AML-193 (cell line): ENCODE measurements at regions not wholly inside any gene's neighbourhood (a gene's known extent, or its start where the extent isn't known, plus 50 kb on each side); places are given as distances from the start of the nearest gene placed in this dataset.

Experiments used
- DNase-seq, 2 experiments: peaks; one replicate each; lab custom pipeline; 2025; lab: John Stamatoyannopoulos, UW

DNA sequence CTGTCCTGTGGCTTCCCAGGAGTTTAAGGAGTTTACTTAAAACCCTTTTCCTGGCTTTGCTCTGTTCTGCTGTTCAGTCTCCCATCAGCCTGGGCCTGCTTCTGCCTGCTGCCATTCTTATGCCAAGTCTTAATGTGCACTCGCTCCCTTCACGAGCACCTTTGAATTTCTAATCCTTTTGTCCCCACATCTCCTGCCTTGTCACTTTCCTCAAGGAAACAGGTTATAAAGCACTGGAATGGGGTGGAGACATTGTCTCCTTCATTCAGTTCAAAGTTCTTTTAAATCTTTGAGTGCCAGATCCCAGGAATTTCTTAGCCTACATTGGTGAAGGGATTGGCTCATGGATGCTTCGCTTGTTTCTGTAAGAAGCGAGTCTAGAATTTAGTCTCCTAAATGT lies 87.2 kb upstream of the LIFR start:
- DNase-seq, result no peak

DNA sequence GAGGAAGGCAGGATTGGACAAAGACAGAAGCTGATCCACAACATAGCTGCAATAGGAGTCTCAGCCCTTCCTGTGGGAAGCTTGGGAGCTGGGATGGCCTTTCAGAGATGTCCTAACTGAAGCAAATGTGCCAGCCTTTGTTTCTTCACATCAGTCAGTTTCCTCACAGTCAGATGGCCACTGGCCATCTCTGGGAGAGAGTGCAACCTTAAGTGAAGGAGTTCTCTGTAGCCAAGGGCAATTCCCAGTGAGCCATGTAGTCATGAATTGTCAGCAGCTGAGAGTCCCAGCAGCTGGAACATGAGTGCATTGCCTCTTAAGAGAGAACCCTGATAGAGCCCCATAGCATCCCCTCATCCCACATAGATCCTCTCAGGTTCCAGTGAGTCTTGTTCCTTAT lies 89.1 kb upstream of the LIFR start:
- DNase-seq, result no peak

DNA sequence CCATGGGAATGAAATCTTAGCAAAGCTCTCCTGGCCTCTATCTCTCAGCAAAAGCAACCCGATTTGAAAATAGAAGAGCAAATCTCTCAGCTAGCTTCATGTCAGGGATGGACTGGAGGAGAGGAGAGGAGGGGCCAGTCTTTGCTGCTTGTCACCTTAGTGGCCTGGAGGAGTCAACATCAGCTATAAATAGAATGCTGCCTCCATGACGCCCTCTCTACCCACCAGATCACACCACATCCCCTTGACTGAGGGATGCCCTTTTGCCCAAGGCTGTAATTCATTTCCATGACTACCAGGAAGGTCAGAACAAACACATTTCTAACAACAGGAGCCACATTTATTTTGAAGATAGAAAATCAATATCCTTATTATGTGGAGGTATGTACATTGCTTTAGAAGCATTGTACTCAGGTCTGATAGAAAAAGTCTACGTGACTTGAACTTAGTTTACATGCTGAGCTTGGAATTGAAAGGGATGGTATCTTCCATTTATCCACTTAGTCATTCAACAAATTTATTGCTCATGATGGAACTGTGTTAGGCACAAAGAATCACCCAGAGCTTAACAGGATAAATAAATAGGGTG lies 92.4 kb upstream of the LIFR start:
- no peak for DNase-seq

DNA sequence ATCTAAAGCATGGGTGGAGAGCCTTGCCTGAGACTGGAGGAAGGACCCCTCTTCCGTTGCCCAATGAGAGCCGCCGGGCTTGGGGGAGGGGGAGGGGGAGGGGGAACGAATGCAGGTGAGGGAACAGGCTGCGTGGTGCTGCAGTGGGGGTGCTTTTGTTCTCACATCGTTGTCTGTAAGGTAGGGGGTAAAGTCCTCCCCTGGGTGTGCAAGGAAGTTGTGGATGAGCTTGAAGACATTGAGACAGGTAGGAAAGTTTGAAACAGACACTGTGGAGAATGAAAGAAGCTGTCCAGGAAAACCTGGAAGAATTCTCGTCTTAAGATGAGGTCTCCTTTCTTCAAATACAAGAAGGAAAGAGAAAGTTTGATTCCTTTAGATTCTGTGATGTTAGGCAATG lies 94.1 kb upstream of the LIFR start:
- DNase-seq, result no peak

DNA sequence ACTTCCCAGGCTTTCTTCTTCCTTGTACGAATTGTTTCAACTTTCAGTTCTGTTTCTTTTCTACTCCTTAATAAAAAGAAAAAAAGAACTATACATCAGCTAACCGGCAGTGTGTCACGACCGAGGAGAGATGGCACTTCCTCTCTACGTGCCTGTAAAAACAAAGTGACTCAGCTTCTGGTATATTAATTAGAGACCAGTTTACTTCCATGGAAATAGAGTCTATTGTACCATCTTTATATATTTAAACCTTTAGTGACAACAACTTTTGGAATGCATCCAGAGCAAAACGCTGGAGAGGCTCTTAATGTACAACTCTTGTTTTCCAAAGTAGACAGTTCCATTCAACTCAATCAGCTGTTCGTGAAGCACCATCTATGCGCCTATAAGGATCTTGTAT lies 94.5 kb upstream of the LIFR start:
- peak in 1 of 2 experiments; percentile 1 for DNase-seq

DNA sequence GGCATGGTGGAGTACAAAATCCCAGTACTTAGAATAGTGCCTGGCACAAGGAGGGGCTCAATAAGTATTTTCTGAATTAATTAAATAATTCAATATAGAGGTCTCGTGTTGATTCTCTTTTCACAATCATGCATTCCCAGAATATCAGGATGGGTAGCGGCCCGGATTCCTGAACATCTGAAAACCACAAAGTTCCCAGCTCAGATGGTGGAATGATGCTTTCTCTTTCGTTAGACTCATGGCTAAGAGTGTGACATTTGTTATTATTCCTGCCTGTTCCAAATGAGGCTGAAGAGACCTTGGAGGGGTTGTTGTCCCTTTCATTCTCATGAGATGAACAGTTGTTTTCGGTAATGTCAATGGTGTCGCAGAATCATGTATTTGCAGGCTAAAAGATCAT lies 95.4 kb upstream of the LIFR start:
- no peak for DNase-seq

DNA sequence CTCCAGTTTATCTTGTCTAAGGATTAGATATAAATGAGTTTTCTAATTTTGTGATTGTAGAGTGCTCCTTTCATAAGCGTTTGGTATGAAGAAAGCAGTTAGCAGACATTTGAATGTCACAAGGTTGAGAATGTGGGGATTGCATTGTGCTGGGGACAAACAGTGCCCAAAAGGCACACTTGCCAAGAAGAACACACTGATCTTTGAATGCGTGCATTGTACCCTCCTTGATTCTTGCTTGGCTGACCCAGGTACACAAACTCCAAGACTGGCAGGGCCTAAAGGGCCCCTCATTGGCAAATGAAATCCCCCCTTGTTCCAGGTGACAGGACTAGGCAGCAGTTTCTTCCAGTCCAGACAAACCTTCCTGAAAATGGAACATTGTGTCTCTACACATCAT lies 96.9 kb upstream of the LIFR start:
- no peak for DNase-seq

DNA sequence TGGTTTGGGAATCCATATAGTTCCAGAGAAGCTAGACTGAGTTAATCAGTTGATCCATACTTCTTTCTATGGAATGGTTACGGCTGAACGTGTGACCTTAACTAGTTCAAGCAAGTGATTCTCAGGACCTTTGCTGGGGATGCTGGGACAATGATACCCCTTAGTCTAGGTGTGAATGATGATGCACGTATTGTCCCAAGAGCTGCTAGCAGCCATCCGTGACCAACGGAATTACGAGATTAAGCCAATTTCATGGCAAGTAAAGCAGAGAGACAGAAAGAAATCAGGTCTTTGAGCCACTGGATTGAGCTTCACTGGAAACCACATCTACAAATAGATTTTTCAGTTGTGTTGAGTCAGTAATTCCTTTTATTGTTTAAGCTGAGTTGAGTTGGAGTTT lies 99.2 kb upstream of the LIFR start:
- DNase-seq, result no peak

DNA sequence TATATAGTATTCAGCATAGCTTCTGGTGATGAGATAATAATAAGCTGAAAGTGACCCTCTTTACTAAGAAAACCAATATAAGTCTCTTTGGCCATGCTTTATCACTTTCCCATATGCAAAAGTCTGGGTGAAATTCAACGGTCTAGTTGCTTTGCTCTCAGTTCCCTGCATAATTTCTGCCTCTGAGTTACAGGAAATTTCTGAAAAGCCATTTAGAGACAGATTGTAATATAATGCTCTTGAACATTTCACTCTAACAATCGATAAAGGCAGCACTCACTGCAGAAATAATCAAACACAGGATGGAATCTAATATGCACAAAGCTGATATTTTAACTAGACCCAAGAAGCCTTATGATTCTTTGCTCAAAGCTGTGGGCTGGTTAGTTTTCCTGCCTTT lies 100.1 kb upstream of the LIFR start:
- no peak for DNase-seq

DNA sequence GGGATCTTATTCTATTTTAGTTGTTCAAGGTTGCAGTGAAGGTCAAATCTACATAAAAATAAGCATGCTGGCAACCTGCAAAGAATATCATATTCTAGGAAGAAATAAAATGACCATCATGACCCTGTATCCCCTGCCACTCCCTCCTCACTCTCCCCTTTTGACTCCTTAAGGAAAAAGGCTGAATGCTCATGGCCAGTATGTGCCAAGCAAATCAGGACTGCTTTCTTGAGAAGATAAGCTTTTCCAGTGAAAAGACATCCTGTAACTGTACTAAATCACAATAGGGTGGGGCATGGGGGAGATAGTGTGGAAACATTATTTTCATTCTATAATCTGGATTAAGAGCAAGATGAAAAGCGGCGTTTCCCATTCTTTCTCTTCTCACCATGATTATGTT lies 100.6 kb upstream of the LIFR start:
- no peak for DNase-seq

DNA sequence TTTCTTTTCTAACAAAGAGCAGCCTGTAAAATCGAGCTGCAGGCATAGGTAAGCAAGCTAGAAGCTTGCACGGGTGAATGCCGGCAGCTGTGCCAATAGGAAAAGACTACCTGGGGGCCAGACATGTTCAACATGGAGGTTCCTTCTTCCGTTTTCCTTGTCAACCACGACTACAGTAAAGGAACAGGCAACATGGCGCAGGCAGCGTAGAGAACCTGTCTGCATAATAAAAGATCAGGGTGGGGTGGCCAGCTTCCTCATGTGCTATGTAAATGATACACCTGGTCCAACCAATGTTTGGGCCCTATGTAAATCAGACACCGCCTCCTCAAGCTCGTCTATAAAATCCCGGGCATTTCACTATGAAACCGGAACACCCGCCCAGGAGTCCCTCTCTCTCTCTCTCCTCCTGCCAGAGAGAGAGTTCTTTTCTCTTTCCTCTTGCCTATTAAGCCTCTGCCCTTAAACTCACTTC lies 103.8 kb upstream of the LIFR start:
- no peak for DNase-seq

DNA sequence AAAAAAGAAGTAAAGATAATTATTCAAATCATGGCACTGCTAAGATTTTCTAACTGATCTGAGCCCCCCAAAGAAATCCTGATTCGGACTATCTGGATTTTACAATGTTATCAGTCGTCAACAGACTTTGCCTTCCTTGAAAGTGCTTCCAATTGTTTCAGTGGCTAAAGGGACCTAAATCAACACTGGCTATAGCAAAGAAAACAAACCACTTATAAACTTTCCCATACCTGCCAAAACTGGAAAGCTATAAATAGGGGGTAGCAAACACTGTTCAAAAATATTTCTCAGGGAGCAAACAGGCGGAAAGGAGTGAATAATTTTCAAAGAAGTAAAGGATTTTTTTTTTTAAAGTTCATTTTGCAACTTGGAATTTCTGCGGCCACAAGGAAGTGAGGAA lies 105.6 kb upstream of the LIFR start:
- DNase-seq, result no peak

DNA sequence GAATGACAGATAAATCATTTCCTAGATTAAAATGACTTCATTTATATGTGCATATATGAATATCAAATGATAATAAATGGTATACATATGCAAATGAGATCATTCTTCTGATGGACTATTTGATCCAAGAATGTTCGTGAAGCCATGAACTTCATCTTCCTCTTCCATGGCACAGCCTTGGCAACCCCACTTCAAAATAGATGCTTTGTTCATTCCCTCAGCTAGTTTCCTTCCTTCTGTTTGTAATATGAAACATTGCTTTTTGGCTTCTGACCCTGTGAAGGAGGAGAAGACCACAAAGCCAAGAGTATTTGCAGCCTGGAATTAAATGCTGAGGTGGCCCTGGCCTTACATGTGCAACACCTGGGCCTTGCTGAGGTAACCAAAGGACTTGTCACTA lies 106.8 kb upstream of the LIFR start:
- no peak for DNase-seq

DNA sequence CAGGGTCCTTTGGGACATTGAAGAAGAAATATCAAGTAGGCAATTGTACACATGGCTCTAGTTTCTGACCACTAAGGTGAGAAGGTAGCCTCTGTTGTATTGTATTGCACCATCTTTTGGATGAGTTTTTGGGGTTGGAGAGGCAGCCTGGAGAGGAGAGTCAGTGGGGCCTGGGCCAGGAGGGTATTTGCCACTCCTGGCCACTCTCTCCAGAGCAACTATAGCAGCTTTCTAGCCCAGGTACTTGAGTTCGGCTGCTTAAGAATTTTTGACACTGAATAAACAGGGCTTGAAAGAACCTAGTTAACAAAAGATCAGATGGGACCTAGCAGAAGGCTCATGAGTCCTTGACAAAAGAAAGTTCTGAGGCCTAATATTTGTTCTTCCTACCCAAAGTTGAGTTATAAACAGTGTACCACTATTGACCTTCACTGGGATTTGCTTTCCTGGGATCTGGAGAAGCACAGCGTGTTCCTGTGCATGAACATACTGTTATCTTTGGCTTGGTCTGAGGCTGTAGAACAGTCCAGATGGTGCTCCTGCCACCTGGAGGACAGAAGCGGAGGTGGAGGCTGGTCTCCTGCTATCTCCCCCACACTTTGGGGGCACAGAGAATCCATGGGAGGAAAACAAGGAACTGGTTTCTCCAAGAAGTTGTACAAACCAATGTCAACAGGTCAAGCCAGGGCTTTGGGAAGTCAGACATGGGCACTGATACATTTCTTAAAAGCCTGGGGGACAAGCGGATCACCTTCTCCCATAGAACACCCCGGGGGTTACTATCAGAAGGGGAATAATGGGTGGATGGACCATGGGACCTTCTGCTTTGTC lies 110.4 kb upstream of the LIFR start:
- DNase-seq, result no peak

DNA sequence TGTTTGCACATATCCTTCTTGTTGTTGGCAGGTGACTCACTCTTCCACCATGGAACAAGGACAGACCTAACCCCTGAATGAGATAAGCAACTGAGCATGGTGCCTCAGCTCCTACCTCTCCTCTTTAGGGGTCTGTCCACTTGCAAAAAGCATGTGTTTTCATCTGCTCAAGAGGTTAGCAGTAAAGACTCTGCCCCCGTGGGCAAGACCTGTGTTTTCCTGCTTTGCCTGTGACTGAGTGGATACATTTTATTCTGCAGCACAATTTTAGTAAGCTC lies 111.0 kb upstream of the LIFR start:
- no peak for DNase-seq

DNA sequence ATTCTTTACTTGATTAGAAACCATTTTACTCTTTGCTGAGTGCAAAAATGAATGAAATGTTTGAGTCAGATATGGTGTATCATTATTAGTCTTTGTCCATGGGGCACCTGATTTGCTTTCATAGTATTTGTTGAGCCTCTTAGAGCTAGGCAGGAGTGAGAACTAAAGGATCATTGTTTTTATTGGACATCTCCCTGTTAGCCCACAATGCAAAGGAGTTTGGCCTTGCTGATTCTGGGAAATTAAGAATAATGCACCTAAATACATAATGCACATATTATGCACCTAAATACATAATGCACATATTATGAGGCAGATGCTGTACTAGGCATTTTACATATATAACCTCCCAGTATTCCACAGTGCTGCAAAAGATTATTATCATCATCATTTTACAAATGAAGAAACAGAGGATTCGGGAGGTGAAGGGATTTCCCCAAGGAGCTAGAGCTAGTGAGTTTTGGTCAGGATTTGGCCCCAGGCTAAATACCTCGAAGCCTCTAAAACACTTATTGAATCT lies 113.0 kb upstream of the LIFR start:
- no peak for DNase-seq

DNA sequence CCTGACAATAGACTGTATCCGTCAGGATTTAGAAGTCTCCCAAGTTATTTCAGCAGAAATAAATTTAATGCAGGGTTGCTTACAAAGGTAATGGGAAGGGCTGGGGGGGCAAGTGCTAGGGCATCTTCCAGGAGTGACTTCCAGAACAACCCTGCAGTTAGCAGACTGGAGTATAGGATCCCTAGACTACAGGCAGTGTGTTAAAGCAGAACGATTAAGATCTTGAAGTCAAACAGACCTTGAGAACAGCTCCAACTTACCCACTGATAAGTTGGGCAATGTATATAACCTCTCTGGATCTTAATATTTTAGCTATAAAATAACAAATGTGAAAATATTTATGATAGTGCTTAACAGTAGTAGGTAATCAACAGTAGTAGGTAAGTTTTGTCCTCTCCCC lies 113.6 kb upstream of the LIFR start:
- DNase-seq, result no peak

DNA sequence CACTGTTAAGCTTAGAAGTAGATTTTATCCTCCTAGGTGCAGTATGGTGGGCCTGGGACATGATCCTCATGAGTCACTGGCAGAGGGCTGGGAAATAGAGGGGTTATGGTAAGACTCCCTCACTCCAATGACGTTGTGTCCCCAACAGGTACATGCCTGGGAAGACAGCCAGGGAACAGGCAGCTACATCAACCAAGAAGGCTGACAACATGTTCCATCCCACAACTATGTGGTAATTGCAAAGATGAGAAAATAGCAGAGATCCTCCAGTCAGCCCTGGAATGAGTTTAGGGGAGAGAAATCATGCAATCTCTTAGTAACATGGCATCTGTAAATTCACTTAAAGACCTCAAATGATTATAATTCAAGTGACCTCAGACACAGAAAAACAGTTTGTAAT lies 114.4 kb upstream of the LIFR start:
- DNase-seq, result no peak

DNA sequence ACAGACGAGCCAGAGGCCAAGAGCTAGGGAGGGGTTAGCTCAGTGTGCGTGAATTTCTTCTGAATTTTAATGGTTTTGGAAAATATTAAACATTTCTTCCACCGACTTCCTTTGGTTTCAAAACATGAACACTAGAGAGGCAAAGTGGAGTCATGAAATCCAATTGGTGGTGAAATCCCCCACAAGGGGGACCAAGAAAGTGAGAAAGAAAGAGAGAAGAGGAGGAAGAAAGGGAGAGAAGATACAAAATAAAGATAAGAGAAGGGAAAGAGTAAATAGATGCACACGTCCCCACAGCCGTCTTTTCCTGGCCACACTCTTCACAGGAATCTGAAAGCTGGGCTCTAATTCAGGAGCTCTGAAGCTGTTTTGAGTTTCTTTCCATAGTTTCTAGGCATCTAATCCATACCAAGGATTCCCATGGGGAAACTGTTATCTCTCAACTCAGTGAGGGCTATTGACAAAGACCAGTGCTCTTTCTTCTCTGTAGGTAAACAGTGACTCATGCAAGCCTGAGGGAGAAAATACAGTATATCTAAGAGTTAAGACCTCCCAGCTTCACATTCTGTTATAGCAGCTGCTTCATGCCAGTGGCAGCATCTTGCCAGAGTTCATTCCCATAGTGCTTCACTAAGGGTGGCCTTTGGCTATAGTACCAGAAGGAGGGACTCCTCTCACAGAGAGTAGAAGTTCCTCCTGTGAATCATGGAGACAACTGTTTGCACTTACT lies 115.8 kb upstream of the LIFR start:
- no peak for DNase-seq

DNA sequence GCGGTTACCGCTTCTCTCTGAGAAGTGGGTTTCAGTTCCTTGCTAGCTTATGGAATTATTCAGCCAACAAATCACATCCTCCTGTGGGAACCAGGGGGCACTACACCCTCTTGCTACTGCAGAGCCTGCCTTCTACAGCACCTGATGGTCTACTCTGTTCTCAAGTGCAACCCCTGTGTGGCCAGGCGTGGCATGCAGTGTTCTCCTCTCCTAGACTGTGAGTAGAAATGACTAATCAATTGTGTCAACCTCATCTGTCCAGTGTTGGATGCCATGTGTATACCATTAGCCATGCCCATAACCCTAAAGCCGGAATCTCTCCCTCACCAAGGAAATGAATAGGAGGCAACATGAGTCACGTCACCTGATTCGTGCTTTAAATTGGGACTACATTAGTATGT lies 117.2 kb upstream of the LIFR start:
- no peak for DNase-seq

DNA sequence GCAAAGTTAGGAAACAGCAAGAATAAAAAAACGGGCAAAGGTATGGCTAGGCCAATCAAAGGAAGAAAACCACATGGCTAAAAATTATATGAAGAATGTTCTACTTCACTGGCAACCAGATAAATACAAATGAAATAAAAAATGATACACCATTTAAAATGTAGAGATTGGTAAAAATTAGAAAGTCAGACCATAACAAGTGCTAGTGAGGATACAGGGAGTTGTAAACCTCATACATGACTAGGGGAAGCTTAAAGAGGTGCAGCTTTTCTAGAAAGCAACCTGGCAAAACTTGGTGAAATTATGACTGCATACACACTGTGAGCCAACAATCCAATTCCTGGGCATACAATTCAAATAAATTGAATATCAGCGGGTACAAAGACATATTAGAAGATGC lies 119.0 kb upstream of the LIFR start:
- DNase-seq, result no peak

DNA sequence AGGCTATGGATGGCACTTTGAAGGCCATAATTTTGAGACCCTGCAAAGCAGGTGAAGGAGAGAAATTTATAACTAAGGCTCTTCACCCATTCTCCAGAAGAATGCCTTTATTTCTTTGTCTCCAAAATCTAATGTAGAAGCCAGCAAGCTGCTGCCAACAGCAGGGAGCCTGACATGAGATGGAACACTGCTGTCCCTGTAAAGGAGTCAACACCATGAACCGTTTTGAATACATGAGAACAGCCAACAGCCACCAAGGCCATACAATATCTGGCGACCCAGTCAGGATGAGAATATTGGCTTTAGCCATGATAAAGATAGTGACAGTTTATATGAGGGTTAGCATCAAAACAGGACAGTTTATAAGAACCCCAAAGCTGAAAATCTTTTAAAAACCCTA lies 121.2 kb upstream of the LIFR start:
- no peak for DNase-seq

DNA sequence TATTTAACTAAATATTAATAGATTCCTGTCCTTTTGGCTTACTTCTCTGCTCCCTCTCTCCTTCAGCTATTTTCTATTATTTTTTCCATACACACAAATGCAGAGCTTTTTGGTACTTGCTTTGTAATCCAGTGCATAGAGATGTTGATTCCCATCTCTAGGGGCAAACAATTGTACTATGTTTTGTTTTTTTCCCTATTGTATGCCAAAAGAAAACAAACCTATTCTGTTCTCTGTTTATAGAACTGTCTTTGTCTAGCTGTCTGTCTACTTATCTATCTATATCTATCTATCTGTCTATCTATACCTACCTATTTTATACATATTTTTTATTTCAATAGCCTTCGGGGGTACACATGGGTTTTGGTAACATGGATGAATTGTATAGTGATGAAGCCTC lies 121.6 kb upstream of the LIFR start:
- no peak for DNase-seq
